ENCODE measurements at regions not wholly inside any gene's neighbourhood (a gene's known extent, or its start where the extent isn't known, plus 50 kb on each side); places are given as distances from the start of the nearest gene placed in this dataset.

DNA sequence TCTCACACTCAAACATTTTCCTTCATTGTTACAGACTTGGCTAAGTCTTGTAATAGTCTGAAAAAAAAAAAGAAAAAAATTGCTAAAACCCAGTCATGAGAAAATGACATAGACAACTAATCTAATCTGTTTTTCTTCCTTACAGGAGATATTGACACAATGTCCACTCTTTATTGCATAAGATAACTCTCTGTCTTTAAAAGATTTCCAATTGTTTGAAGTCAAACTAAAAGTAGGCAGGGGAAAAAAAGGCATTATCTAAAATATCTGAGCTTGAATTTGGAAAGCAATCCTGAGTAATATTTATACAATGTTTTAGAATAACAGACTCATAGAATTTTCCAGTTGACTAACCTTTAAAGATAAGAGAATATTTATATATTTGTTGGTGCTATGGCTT is 233.0 kb upstream of the CEP162 start:
- Histone ChIP-seq H3K9ac (replicated peaks in 1 of 4; ENCODE audit: extremely low read depth in 1 of 4, low read depth in 3 of 4, low read length in 3 of 4) (no peak overlapping the region), H3K27ac (ENCODE audit: low read depth, low read length) (no peak overlapping the region), H3K36me3 (ENCODE audit: control insufficient read depth in 2 of 4, insufficient read depth in 4 of 4, low read length in 3 of 4) (no peaks in the 10 kb centered on the region), H3K56ac (replicated peaks; ENCODE audit: insufficient read length, low read depth, low read length) (no peak overlapping the region), H3K4me2 (ENCODE audit: insufficient read depth in 1 of 2, low read depth in 2 of 2, low read length in 2 of 2) (no peak overlapping the region), H3K79me1 (ENCODE audit: low read depth, low read length) (no peaks in the 10 kb centered on the region), H2BK5ac (ENCODE audit: low read depth, low read length) (no peak overlapping the region), H4K8ac (ENCODE audit: extremely low read depth, insufficient read depth, low read length) (no peak overlapping the region), H2BK120ac (replicated peaks; ENCODE audit: low read depth, low read length) (no peak overlapping the region), H3K4me1 (replicated peaks in 1 of 4; ENCODE audit: control insufficient read depth in 3 of 4, insufficient read depth in 4 of 4, low read length in 3 of 4) (no peaks in the 10 kb centered on the region), H3K23ac (ENCODE audit: insufficient read length) (no peak overlapping the region), H3K4me3 (ENCODE audit: extremely low read depth in 1 of 4, insufficient read depth in 2 of 4, low read depth in 3 of 4, low read length in 4 of 4) (no peak overlapping the region), H2BK15ac (ENCODE audit: low read length) (no peak overlapping the region), H3K18ac (ENCODE audit: extremely low read depth, low read length) (no peak overlapping the region), H3K79me2 (ENCODE audit: control insufficient read depth in 1 of 2, insufficient read depth in 2 of 2, low read length in 2 of 2) (no peaks in the 10 kb centered on the region), H4K20me1 (replicated peaks in 1 of 2; ENCODE audit: control insufficient read depth in 1 of 2, insufficient read depth in 2 of 2, low read length in 2 of 2) (no peaks in the 10 kb centered on the region), H2BK20ac (ENCODE audit: low read length) (no peak overlapping the region), H4K5ac (ENCODE audit: insufficient read length, low read depth, low read length) (no peak overlapping the region), H3K4ac (replicated peaks; ENCODE audit: insufficient read length, low read depth, low read length) (no peak overlapping the region), H2AK5ac (ENCODE audit: low read depth, low read length) (no peak overlapping the region), H2AFZ (ENCODE audit: low read length) (no peak overlapping the region), H2BK12ac (ENCODE audit: low read depth, low read length) (no peak overlapping the region), H3K9me3 (ENCODE audit: insufficient read depth in 2 of 2, low read depth in 1 of 2, low read length in 1 of 2) (no peaks in the 10 kb centered on the region), H3K23me2 (ENCODE audit: low read depth, low read length) (no peaks in the 10 kb centered on the region), H3K27me3 (replicated peaks in 1 of 4; ENCODE audit: control insufficient read depth in 3 of 4, extremely low read depth in 1 of 4, insufficient read depth in 3 of 4, low read length in 3 of 4) (no peaks in the 10 kb centered on the region), H4K91ac (replicated peaks; ENCODE audit: insufficient read length, low read length) (no peak overlapping the region), H3K14ac (ENCODE audit: insufficient read length) (no peak overlapping the region)
- FAIRE-seq (no peak), DNase-seq (ENCODE audit: low read depth in 1 of 2, low spot score in 2 of 2) (no peak)
- POLR2A ChIA-PET (ENCODE audit: partially characterized antibody) = no interaction called here
- CTCF ChIA-PET (ENCODE audit: partially characterized antibody) = no interaction called here
- TF ChIP-seq POU5F1 (IDR thresholded peaks at IDR 0.05; ENCODE audit: low read depth, low read length) (no peak), TAF7 (optimal IDR thresholded peaks at IDR 0.05; ENCODE audit: borderline replicate concordance, low read depth, low read length) (no peak), MAFK (IDR thresholded peaks at IDR 0.05; ENCODE audit: low read depth, low read length) (no peak)
- TF ChIP-seq, protein P1, sequence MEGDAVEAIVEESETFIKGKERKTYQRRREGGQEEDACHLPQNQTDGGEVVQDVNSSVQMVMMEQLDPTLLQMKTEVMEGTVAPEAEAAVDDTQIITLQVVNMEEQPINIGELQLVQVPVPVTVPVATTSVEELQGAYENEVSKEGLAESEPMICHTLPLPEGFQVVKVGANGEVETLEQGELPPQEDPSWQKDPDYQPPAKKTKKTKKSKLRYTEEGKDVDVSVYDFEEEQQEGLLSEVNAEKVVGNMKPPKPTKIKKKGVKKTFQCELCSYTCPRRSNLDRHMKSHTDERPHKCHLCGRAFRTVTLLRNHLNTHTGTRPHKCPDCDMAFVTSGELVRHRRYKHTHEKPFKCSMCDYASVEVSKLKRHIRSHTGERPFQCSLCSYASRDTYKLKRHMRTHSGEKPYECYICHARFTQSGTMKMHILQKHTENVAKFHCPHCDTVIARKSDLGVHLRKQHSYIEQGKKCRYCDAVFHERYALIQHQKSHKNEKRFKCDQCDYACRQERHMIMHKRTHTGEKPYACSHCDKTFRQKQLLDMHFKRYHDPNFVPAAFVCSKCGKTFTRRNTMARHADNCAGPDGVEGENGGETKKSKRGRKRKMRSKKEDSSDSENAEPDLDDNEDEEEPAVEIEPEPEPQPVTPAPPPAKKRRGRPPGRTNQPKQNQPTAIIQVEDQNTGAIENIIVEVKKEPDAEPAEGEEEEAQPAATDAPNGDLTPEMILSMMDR (IDR thresholded peaks at IDR 0.05; ENCODE audit: control extremely low read depth in 1 of 3, insufficient read depth in 1 of 3, low read depth in 1 of 3, low read length in 3 of 3) = no peak

Data from H1 (cell line).